Islet of Langerhans (tissue), 1 donor: ENCODE measurements at regions not wholly inside any gene's neighbourhood (a gene's known extent, or its start where the extent isn't known, plus 50 kb on each side); places are given as distances from the start of the nearest gene placed in this dataset.

Experiments
- FAIRE-seq: peaks from one replicate; lab custom pipeline; 2011; peaks lifted over from hg19 to GRCh38; lab: Jason Lieb, UNC

GRCh38 chr13:72164811-72165210, 297.8 kb upstream of the DACH1 start:
- no peak for FAIRE-seq

- no peak for FAIRE-seq
Measured at GRCh38 chr13:72163678-72164077, 296.7 kb upstream of the DACH1 start.

GRCh38 chr13:72160977-72161376, 294.0 kb upstream of the DACH1 start:
- no peak for FAIRE-seq

GRCh38 chr13:72156760-72157159, 289.8 kb upstream of the DACH1 start:
- no peak for FAIRE-seq

- FAIRE-seq: no peak
Measured at GRCh38 chr13:72153272-72153671, 286.3 kb upstream of the DACH1 start.

- no peak for FAIRE-seq
Measured at GRCh38 chr13:72151241-72151640, 284.2 kb upstream of the DACH1 start.

- no peak for FAIRE-seq
Measured at GRCh38 chr13:72150502-72150901, 283.5 kb upstream of the DACH1 start.

- FAIRE-seq: no peak
Measured at GRCh38 chr13:72149701-72150100, 282.7 kb upstream of the DACH1 start.

GRCh38 chr13:72146816-72147215, 279.8 kb upstream of the DACH1 start:
- no peak for FAIRE-seq

GRCh38 chr13:72145383-72145782, 278.4 kb upstream of the DACH1 start:
- FAIRE-seq: no peak

- no peak for FAIRE-seq
Measured at GRCh38 chr13:72144636-72145035, 277.6 kb upstream of the DACH1 start.

- FAIRE-seq: no peak
Measured at GRCh38 chr13:72141855-72142519, 275.0 kb upstream of the DACH1 start.

- FAIRE-seq: no peak
Measured at GRCh38 chr13:72139192-72139591, 272.2 kb upstream of the DACH1 start.

- no peak for FAIRE-seq
Measured at GRCh38 chr13:72132075-72132474, 265.1 kb upstream of the DACH1 start.

- no peak for FAIRE-seq
Measured at GRCh38 chr13:72129117-72129516, 262.1 kb upstream of the DACH1 start.

- FAIRE-seq: no peak
Measured at GRCh38 chr13:72127031-72127430, 260.0 kb upstream of the DACH1 start.

- FAIRE-seq: no peak
Measured at GRCh38 chr13:72126424-72126823, 259.4 kb upstream of the DACH1 start.

GRCh38 chr13:72125561-72125960, 258.6 kb upstream of the DACH1 start:
- FAIRE-seq: no peak

- FAIRE-seq: no peak
Measured at GRCh38 chr13:72122661-72123255, 255.8 kb upstream of the DACH1 start.

- no peak for FAIRE-seq
Measured at GRCh38 chr13:72121466-72121865, 254.5 kb upstream of the DACH1 start.

- no peak for FAIRE-seq
Measured at GRCh38 chr13:72120632-72121031, 253.6 kb upstream of the DACH1 start.

GRCh38 chr13:72113931-72114330, 246.9 kb upstream of the DACH1 start:
- FAIRE-seq: no peak

- FAIRE-seq: no peak
Measured at GRCh38 chr13:72113076-72113475, 246.1 kb upstream of the DACH1 start.

GRCh38 chr13:72112216-72112615, 245.2 kb upstream of the DACH1 start:
- FAIRE-seq: no peak
